ENCODE measurements at regions not wholly inside any gene's neighbourhood (a gene's known extent, or its start where the extent isn't known, plus 50 kb on each side); places are given as distances from the start of the nearest gene placed in this dataset.

DNA sequence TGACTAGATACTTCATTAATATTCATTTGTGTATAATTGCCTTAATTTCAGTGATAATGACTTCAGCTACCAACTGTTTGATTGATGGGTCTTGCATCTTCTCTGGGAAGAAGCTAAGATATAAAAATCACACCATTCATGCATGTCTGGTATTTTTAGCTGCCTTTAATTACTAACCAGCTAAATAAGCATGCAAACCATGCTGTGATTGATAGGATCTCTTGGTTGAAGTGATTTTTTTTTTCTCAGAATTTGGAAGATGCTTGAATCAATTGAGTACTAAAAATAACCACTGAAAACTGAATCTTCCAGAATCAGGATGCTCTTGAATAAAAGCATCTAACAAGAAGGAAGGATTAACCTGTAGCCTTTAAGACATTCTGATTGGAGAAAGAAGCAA lies 668.8 kb downstream of the TDRD15 start:
- Histone ChIP-seq H3K9me3 (replicated peaks in 1 of 2; ENCODE audit: control insufficient read depth in 2 of 2, insufficient read depth in 1 of 2, low read depth in 1 of 2, low read length in 2 of 2) (no peaks in the 10 kb centered on the region), H2BK120ac (ENCODE audit: low read depth, low read length) (no peak overlapping the region), H2AK5ac (ENCODE audit: low read depth, low read length) (no peak overlapping the region), H2BK12ac (ENCODE audit: low read length) (no peak overlapping the region), H3K27me3 (ENCODE audit: control insufficient read depth in 3 of 3, insufficient read depth in 3 of 3, low read depth in 1 of 3, low read length in 3 of 3) (no peaks in the 10 kb centered on the region), H4K8ac (ENCODE audit: low read depth, low read length) (no peak overlapping the region), H4K91ac (ENCODE audit: low read depth, low read length, poor library complexity) (no peak overlapping the region), H3K4me3 (ENCODE audit: low read length in 2 of 2) (no peak overlapping the region), H2BK15ac (ENCODE audit: low read length) (no peak overlapping the region), H3K23ac (ENCODE audit: low read depth, low read length, poor library complexity) (no peak overlapping the region), H3K9ac (ENCODE audit: low read depth, low read length, poor library complexity) (no peak overlapping the region), H3K18ac (ENCODE audit: low read length) (no peak overlapping the region), H3K79me1 (ENCODE audit: low read depth, low read length) (no peaks in the 10 kb centered on the region), H2AFZ (ENCODE audit: low read length) (no peak overlapping the region), H3K27ac (replicated peaks; ENCODE audit: low read length) (no peak overlapping the region), H3K4ac (ENCODE audit: low read length) (no peak overlapping the region), H3K36me3 (replicated peaks in 1 of 2; ENCODE audit: control insufficient read depth in 2 of 2, insufficient read depth in 2 of 2, low read length in 2 of 2) (no peaks in the 10 kb centered on the region), H3K14ac (ENCODE audit: low read length) (no peak overlapping the region), H2BK5ac (ENCODE audit: low read length) (no peak overlapping the region), H3K4me1 (ENCODE audit: control insufficient read depth in 2 of 2, insufficient read depth in 1 of 2, low read depth in 1 of 2, low read length in 2 of 2) (no peaks in the 10 kb centered on the region), H3K4me2 (ENCODE audit: insufficient read depth, low read length, poor library complexity, severe bottlenecking) (no peak overlapping the region)
- DNase-seq (ENCODE audit: low spot score) = no peak

DNA sequence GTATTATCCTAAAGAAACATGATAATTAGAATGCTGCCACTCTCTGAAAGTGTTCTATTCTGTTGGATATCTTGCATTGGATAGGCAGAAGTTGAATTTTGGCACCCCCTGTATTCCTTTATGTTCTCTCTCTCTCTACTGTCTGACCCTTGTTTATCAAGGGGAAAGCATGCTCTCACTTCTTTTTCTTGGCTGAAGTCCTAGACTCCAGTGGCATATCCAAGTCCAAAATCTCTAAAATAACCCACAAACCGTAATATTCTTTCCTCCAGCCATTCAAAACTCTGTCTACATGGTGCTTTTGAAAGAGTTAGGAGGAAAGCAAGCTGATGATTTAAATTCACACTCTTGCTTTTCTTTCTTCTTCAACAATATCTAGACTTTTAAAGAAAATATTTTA lies 669.7 kb downstream of the TDRD15 start:
- Histone ChIP-seq H3K4me3 (ENCODE audit: low read length in 2 of 2) (no peak overlapping the region), H3K4me2 (ENCODE audit: insufficient read depth, low read length, poor library complexity, severe bottlenecking) (no peak overlapping the region), H2AFZ (ENCODE audit: low read length) (no peak overlapping the region), H3K4ac (ENCODE audit: low read length) (no peak overlapping the region), H3K36me3 (replicated peaks in 1 of 2; ENCODE audit: control insufficient read depth in 2 of 2, insufficient read depth in 2 of 2, low read length in 2 of 2) (no peaks in the 10 kb centered on the region), H3K14ac (ENCODE audit: low read length) (no peak overlapping the region), H3K27ac (replicated peaks; ENCODE audit: low read length) (no peak overlapping the region), H3K23ac (ENCODE audit: low read depth, low read length, poor library complexity) (no peak overlapping the region), H4K91ac (ENCODE audit: low read depth, low read length, poor library complexity) (no peak overlapping the region), H3K4me1 (ENCODE audit: control insufficient read depth in 2 of 2, insufficient read depth in 1 of 2, low read depth in 1 of 2, low read length in 2 of 2) (no peaks in the 10 kb centered on the region), H3K27me3 (ENCODE audit: control insufficient read depth in 3 of 3, insufficient read depth in 3 of 3, low read depth in 1 of 3, low read length in 3 of 3) (no peaks in the 10 kb centered on the region), H2AK5ac (ENCODE audit: low read depth, low read length) (no peak overlapping the region), H3K9ac (ENCODE audit: low read depth, low read length, poor library complexity) (no peak overlapping the region), H2BK120ac (ENCODE audit: low read depth, low read length) (no peak overlapping the region), H2BK5ac (ENCODE audit: low read length) (no peak overlapping the region), H3K18ac (ENCODE audit: low read length) (no peak overlapping the region), H3K9me3 (replicated peaks in 1 of 2; ENCODE audit: control insufficient read depth in 2 of 2, insufficient read depth in 1 of 2, low read depth in 1 of 2, low read length in 2 of 2) (no peaks in the 10 kb centered on the region), H2BK12ac (ENCODE audit: low read length) (no peak overlapping the region), H3K79me1 (ENCODE audit: low read depth, low read length) (no peaks in the 10 kb centered on the region), H2BK15ac (ENCODE audit: low read length) (no peak overlapping the region), H4K8ac (ENCODE audit: low read depth, low read length) (no peak overlapping the region)
- no peak for DNase-seq (ENCODE audit: low spot score)
- WGBS, 2 donors (ENCODE audit: extremely low coverage in 2 of 2, insufficient read length in 2 of 2, insufficient replicate concordance in 1 of 2) = no CpG with 5 or more reads among the region's 1 CpG

DNA sequence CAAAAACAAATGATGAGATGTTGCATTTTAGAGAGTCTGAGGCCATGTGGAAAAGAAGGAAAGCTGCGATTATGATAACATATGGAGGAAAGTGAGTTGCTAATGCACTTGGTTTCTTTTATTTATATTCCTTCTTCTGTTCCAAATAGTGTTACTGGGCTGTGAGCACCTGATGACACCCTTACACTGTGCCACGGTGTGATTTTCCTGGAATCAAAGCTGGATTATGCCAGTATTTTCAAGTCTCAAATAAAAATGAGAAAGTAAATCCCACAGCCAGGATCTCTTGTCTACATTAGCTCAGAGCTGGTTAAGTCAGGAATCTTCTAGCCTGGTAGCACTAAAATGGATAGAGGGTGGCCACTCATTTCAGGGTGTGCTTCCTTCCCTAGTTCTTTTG lies 670.8 kb downstream of the TDRD15 start:
- Histone ChIP-seq H3K23ac (ENCODE audit: low read depth, low read length, poor library complexity) (no peak overlapping the region), H3K27ac (replicated peaks; ENCODE audit: low read length) (no peak overlapping the region), H3K27me3 (ENCODE audit: control insufficient read depth in 3 of 3, insufficient read depth in 3 of 3, low read depth in 1 of 3, low read length in 3 of 3) (no peaks in the 10 kb centered on the region), H3K4me3 (ENCODE audit: low read length in 2 of 2) (no peak overlapping the region), H4K91ac (ENCODE audit: low read depth, low read length, poor library complexity) (no peak overlapping the region), H3K9ac (ENCODE audit: low read depth, low read length, poor library complexity) (no peak overlapping the region), H3K14ac (ENCODE audit: low read length) (no peak overlapping the region), H3K9me3 (replicated peaks in 1 of 2; ENCODE audit: control insufficient read depth in 2 of 2, insufficient read depth in 1 of 2, low read depth in 1 of 2, low read length in 2 of 2) (no peaks in the 10 kb centered on the region), H2BK120ac (ENCODE audit: low read depth, low read length) (no peak overlapping the region), H3K4me1 (ENCODE audit: control insufficient read depth in 2 of 2, insufficient read depth in 1 of 2, low read depth in 1 of 2, low read length in 2 of 2) (no peaks in the 10 kb centered on the region), H4K8ac (ENCODE audit: low read depth, low read length) (no peak overlapping the region), H3K4ac (ENCODE audit: low read length) (no peak overlapping the region), H2BK15ac (ENCODE audit: low read length) (no peak overlapping the region), H3K4me2 (ENCODE audit: insufficient read depth, low read length, poor library complexity, severe bottlenecking) (no peak overlapping the region), H2AK5ac (ENCODE audit: low read depth, low read length) (no peak overlapping the region), H3K79me1 (ENCODE audit: low read depth, low read length) (no peaks in the 10 kb centered on the region), H3K18ac (ENCODE audit: low read length) (no peak overlapping the region), H3K36me3 (replicated peaks in 1 of 2; ENCODE audit: control insufficient read depth in 2 of 2, insufficient read depth in 2 of 2, low read length in 2 of 2) (no peaks in the 10 kb centered on the region), H2AFZ (ENCODE audit: low read length) (no peak overlapping the region), H2BK12ac (ENCODE audit: low read length) (no peak overlapping the region), H2BK5ac (ENCODE audit: low read length) (no peak overlapping the region)
- no CpG with 5 or more reads among the region's 2 CpGs for WGBS, 2 donors (ENCODE audit: extremely low coverage in 2 of 2, insufficient read length in 2 of 2, insufficient replicate concordance in 1 of 2)
- no peak for DNase-seq (ENCODE audit: low spot score)

DNA sequence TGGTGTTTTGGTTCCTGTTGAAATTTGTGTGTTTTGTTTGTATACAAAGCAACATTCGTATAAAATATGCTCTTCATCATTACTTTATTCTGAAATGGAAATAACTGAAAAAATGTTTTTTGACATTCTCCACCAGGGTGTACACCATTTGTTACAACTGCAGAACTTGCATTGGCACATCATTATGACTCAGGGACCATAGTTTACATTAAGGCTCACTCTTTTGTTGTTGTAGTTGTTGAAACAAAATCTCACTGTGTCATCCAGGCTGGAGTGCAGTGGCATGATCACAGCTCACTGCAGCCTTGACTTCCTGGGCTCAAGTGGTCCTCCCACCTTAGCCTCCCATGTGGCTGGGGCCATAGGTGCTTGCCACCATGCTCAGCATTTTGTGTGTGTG lies 676.6 kb downstream of the TDRD15 start:
- no peak overlapping the region for H4K91ac ChIP-seq (ENCODE audit: low read depth, low read length, poor library complexity)
- no peak overlapping the region for H3K4ac ChIP-seq (ENCODE audit: low read length)
- no peak overlapping the region for H2AFZ ChIP-seq (ENCODE audit: low read length)
- H3K27me3 ChIP-seq (ENCODE audit: control insufficient read depth in 3 of 3, insufficient read depth in 3 of 3, low read depth in 1 of 3, low read length in 3 of 3) = no peaks in the 10 kb centered on the region
- no peak overlapping the region for H3K4me2 ChIP-seq (ENCODE audit: insufficient read depth, low read length, poor library complexity, severe bottlenecking)
- H3K36me3 ChIP-seq (replicated peaks in 1 of 2; ENCODE audit: control insufficient read depth in 2 of 2, insufficient read depth in 2 of 2, low read length in 2 of 2) = no peaks in the 10 kb centered on the region
- no peak overlapping the region for H2BK120ac ChIP-seq (ENCODE audit: low read depth, low read length)
- H3K23ac ChIP-seq (ENCODE audit: low read depth, low read length, poor library complexity) = no peak overlapping the region
- H3K18ac ChIP-seq (ENCODE audit: low read length) = no peak overlapping the region
- no peak overlapping the region for H2BK5ac ChIP-seq (ENCODE audit: low read length)
- H3K9ac ChIP-seq (ENCODE audit: low read depth, low read length, poor library complexity) = peak overlapping the region; percentile 54
- H2BK12ac ChIP-seq (ENCODE audit: low read length) = no peak overlapping the region
- H3K14ac ChIP-seq (ENCODE audit: low read length) = no peak overlapping the region
- no peaks in the 10 kb centered on the region for H3K9me3 ChIP-seq (replicated peaks in 1 of 2; ENCODE audit: control insufficient read depth in 2 of 2, insufficient read depth in 1 of 2, low read depth in 1 of 2, low read length in 2 of 2)
- H2BK15ac ChIP-seq (ENCODE audit: low read length) = no peak overlapping the region
- no peaks in the 10 kb centered on the region for H3K4me1 ChIP-seq (ENCODE audit: control insufficient read depth in 2 of 2, insufficient read depth in 1 of 2, low read depth in 1 of 2, low read length in 2 of 2)
- H4K8ac ChIP-seq (ENCODE audit: low read depth, low read length) = no peak overlapping the region
- no peaks in the 10 kb centered on the region for H3K79me1 ChIP-seq (ENCODE audit: low read depth, low read length)
- H2AK5ac ChIP-seq (ENCODE audit: low read depth, low read length) = no peak overlapping the region
- H3K4me3 ChIP-seq (ENCODE audit: low read length in 2 of 2) = no peak overlapping the region
- DNase-seq (ENCODE audit: low spot score) = no peak
- no CpG with 5 or more reads among the region's 1 CpG for WGBS, 2 donors (ENCODE audit: extremely low coverage in 2 of 2, insufficient read length in 2 of 2, insufficient replicate concordance in 1 of 2)
- no peak overlapping the region for H3K27ac ChIP-seq (replicated peaks; ENCODE audit: low read length)
